ENCODE measurements at regions not wholly inside any gene's neighbourhood (a gene's known extent, or its start where the extent isn't known, plus 50 kb on each side); places are given as distances from the start of the nearest gene placed in this dataset.

- Mint-ChIP-seq H3K9me3 (peaks cover 4% of the 10 kb centered on the region), H3K4me3 (no peak overlapping the region), H3K27ac (no peak overlapping the region), H3K4me1 (peaks cover 24% of the 10 kb centered on the region), H3K27me3 (ENCODE audit: insufficient read depth, low read depth) (peaks cover 6% of the 10 kb centered on the region), H3K36me3 (no peaks in the 10 kb centered on the region)
- TF ChIP-seq EZH2 (IDR thresholded peaks at IDR 0.05) (no peak), CTCF (IDR thresholded peaks at IDR 0.05) (no peak), EZH2phosphoT487 (IDR thresholded peaks at IDR 0.05) (no peak)
- H3K79me2 ChIP-seq (ENCODE audit: low read depth): no peaks in the 10 kb centered on the region
- no peaks in the 10 kb centered on the region for H3K27me3 ChIP-seq
- no peak overlapping the region for H3K4me2 ChIP-seq
- no peak overlapping the region for H2AFZ ChIP-seq (replicated peaks)
- H3K36me3 ChIP-seq: no peaks in the 10 kb centered on the region
- H3K9ac ChIP-seq: no peak overlapping the region
- H3K9me3 ChIP-seq (ENCODE audit: low read depth): no peaks in the 10 kb centered on the region
- DNase-seq (ENCODE audit: low spot score): no peak
- H3K27ac ChIP-seq: no peak overlapping the region
- no peak overlapping the region for H3K4me3 ChIP-seq
- H3F3A ChIP-seq (ENCODE audit: low read depth): no peaks in the 10 kb centered on the region
- H3K4me1 ChIP-seq: no peaks in the 10 kb centered on the region
- H4K20me1 ChIP-seq (ENCODE audit: low read depth): no peaks in the 10 kb centered on the region
These were observed 82.4 kb downstream of the BLID start for GRCh38 chr11:122033631-122034030.

- no peak overlapping the region for H3K4me2 ChIP-seq
These were observed 82.8 kb downstream of the BLID start for GRCh38 chr11:122033193-122033592.

GRCh38 chr11:122032317-122032716, 83.7 kb downstream of the BLID start:
- no peak overlapping the region for H3K27ac ChIP-seq
- no peaks in the 10 kb centered on the region for H3K36me3 ChIP-seq
- H3K4me1 ChIP-seq: no peaks in the 10 kb centered on the region
- H3K9me3 ChIP-seq (ENCODE audit: low read depth): no peaks in the 10 kb centered on the region
- Mint-ChIP-seq H3K9me3 (peaks cover 4% of the 10 kb centered on the region), H3K4me3 (no peak overlapping the region), H3K27me3 (ENCODE audit: insufficient read depth, low read depth) (peaks cover 6% of the 10 kb centered on the region), H3K36me3 (no peaks in the 10 kb centered on the region), H3K4me1 (peaks cover 14% of the 10 kb centered on the region), H3K27ac (no peak overlapping the region)
- H3K79me2 ChIP-seq (ENCODE audit: low read depth): no peaks in the 10 kb centered on the region
- H3F3A ChIP-seq (ENCODE audit: low read depth): no peaks in the 10 kb centered on the region
- no peak for DNase-seq (ENCODE audit: low spot score)
- H3K27me3 ChIP-seq: no peaks in the 10 kb centered on the region
- no peak overlapping the region for H3K4me2 ChIP-seq
- no peak overlapping the region for H3K9ac ChIP-seq
- H3K4me3 ChIP-seq: no peak overlapping the region
- no peaks in the 10 kb centered on the region for H4K20me1 ChIP-seq (ENCODE audit: low read depth)
- H2AFZ ChIP-seq (replicated peaks): no peak overlapping the region
- no peak for TF ChIP-seq EZH2 (IDR thresholded peaks at IDR 0.05)
- TF ChIP-seq EZH2phosphoT487 (IDR thresholded peaks at IDR 0.05): no peak
- TF ChIP-seq CTCF (IDR thresholded peaks at IDR 0.05): no peak

More at GRCh38 chr11:122033193-122033592, 82.8 kb downstream of the BLID start:
- Mint-ChIP-seq H3K27me3 (ENCODE audit: insufficient read depth, low read depth) (peaks cover 6% of the 10 kb centered on the region), H3K4me3 (no peak overlapping the region), H3K9me3 (peaks cover 4% of the 10 kb centered on the region), H3K36me3 (no peaks in the 10 kb centered on the region), H3K27ac (no peak overlapping the region), H3K4me1 (peaks cover 21% of the 10 kb centered on the region)
- Histone ChIP-seq H3K79me2 (ENCODE audit: low read depth) (no peaks in the 10 kb centered on the region), H3K4me3 (no peak overlapping the region), H4K20me1 (ENCODE audit: low read depth) (no peaks in the 10 kb centered on the region), H2AFZ (replicated peaks) (no peak overlapping the region), H3K9me3 (ENCODE audit: low read depth) (no peaks in the 10 kb centered on the region), H3K36me3 (no peaks in the 10 kb centered on the region), H3F3A (ENCODE audit: low read depth) (no peaks in the 10 kb centered on the region), H3K27ac (no peak overlapping the region), H3K27me3 (no peaks in the 10 kb centered on the region), H3K9ac (no peak overlapping the region), H3K4me1 (no peaks in the 10 kb centered on the region)
- no peak for TF ChIP-seq EZH2phosphoT487 (IDR thresholded peaks at IDR 0.05)
- no peak for TF ChIP-seq CTCF (IDR thresholded peaks at IDR 0.05)
- TF ChIP-seq EZH2 (IDR thresholded peaks at IDR 0.05): no peak
- DNase-seq (ENCODE audit: low spot score): no peak
